ENCODE measurements at regions not wholly inside any gene's neighbourhood (a gene's known extent, or its start where the extent isn't known, plus 50 kb on each side); places are given as distances from the start of the nearest gene placed in this dataset.

GRCh38 chr15:97600190-97600589 is 360.3 kb upstream of the ARRDC4 start:
- no peak for TF ChIP-seq SIN3A (IDR thresholded peaks at IDR 0.05; ENCODE audit: borderline replicate concordance, insufficient read depth, low read length)
- TF ChIP-seq, protein P1, sequence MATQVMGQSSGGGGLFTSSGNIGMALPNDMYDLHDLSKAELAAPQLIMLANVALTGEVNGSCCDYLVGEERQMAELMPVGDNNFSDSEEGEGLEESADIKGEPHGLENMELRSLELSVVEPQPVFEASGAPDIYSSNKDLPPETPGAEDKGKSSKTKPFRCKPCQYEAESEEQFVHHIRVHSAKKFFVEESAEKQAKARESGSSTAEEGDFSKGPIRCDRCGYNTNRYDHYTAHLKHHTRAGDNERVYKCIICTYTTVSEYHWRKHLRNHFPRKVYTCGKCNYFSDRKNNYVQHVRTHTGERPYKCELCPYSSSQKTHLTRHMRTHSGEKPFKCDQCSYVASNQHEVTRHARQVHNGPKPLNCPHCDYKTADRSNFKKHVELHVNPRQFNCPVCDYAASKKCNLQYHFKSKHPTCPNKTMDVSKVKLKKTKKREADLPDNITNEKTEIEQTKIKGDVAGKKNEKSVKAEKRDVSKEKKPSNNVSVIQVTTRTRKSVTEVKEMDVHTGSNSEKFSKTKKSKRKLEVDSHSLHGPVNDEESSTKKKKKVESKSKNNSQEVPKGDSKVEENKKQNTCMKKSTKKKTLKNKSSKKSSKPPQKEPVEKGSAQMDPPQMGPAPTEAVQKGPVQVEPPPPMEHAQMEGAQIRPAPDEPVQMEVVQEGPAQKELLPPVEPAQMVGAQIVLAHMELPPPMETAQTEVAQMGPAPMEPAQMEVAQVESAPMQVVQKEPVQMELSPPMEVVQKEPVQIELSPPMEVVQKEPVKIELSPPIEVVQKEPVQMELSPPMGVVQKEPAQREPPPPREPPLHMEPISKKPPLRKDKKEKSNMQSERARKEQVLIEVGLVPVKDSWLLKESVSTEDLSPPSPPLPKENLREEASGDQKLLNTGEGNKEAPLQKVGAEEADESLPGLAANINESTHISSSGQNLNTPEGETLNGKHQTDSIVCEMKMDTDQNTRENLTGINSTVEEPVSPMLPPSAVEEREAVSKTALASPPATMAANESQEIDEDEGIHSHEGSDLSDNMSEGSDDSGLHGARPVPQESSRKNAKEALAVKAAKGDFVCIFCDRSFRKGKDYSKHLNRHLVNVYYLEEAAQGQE (IDR thresholded peaks at IDR 0.05; ENCODE audit: insufficient read depth in 1 of 2, low read depth in 2 of 2, low read length in 2 of 2): no peak

Measured in PFSK-1 (cell line).